PC-9 (cell line): ENCODE measurements at regions not wholly inside any gene's neighbourhood (a gene's known extent, or its start where the extent isn't known, plus 50 kb on each side); places are given as distances from the start of the nearest gene placed in this dataset.

Experiments
- CTCF ChIP-seq: fragments of 200-600 bp; sonication (generic); conservative IDR thresholded peaks from 2 replicates; pipeline ENCODE4 v1.6.1; 2017; ENCODE audit warnings: mixed run types, antibody characterized with exemption, mild to moderate bottlenecking, moderate library complexity
- EZH2 ChIP-seq: fragments of 200-600 bp; sonication (generic); IDR thresholded peaks from 2 replicates; pipeline ENCODE4 v1.8.0; 2017; ENCODE audit warnings: antibody characterized with exemption, low read depth

GRCh38 chr11:42012271-42012670 lies 552.8 kb upstream of the LRRC4C start:
- TF ChIP-seq CTCF (no peak), EZH2 (no peak)
